WERI-Rb-1 (cell line): ENCODE measurements at regions not wholly inside any gene's neighbourhood (a gene's known extent, or its start where the extent isn't known, plus 50 kb on each side); places are given as distances from the start of the nearest gene placed in this dataset.

Source experiments
- DNase-seq: peaks from one replicate; pipeline ENCODE4 v3.0.0-alpha.2; 2020
- H3K27ac ChIP-seq: fragments of 250-450 bp; sonication (Bioruptor Pico); 2 replicates; pipeline ENCODE4 v1.5.1; 2020; ENCODE audit warnings: mild to moderate bottlenecking, moderate library complexity
- H3K27me3 ChIP-seq: fragments of 250-450 bp; sonication (Bioruptor Pico); 2 replicates; pipeline ENCODE4 v1.5.1; 2021; ENCODE audit warnings: mild to moderate bottlenecking, low read depth, moderate library complexity; ENCODE audit not compliant: insufficient read depth, severe bottlenecking
- H3K36me3 ChIP-seq: fragments of 250-450 bp; sonication (Bioruptor Pico); 2 replicates; pipeline ENCODE4 v1.5.1; 2020; ENCODE audit warnings: mild to moderate bottlenecking, moderate library complexity
- H3K4me3 ChIP-seq: 2 replicates; pipeline ENCODE4 v1.5.1; 2011; ENCODE audit warnings: low read depth, mild to moderate bottlenecking, control low read depth, low read length
- H3K9me3 ChIP-seq: fragments of 250-450 bp; sonication (Bioruptor Pico); 2 replicates; pipeline ENCODE4 v1.5.1; 2021; ENCODE audit warnings: mild to moderate bottlenecking, moderate library complexity; ENCODE audit not compliant: severe bottlenecking
- TF ChIP-seq, protein P1 (sequence below): IDR thresholded peaks from 2 replicates; pipeline ENCODE4 v1.5.1; 2011; ENCODE audit warnings: low read depth, mild to moderate bottlenecking, control low read depth, inconsistent platforms, low read length

DNA sequence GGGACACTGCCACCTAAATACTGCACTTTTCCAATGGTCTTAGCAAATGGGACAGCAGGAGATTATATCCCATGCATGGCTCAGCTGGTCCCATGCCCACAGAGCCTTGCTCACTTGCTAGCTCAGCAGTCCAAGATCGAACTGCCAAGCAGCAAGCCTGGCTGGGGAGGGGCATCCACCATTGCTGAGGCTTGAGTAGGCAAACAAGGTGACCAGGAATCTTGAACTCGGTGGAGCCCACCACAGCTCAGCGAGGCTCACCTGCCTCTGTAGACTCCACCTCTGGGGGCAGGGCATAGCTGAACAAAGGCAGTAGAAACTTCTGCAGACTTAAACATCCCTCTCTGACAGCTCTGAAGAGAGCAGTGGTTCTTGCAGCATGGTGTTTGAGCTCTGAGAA lies 370.8 kb upstream of the MGAT4C start:
- no peaks in the 10 kb centered on the region for H3K27me3 ChIP-seq
- no peak overlapping the region for H3K27ac ChIP-seq
- TF ChIP-seq, protein P1, sequence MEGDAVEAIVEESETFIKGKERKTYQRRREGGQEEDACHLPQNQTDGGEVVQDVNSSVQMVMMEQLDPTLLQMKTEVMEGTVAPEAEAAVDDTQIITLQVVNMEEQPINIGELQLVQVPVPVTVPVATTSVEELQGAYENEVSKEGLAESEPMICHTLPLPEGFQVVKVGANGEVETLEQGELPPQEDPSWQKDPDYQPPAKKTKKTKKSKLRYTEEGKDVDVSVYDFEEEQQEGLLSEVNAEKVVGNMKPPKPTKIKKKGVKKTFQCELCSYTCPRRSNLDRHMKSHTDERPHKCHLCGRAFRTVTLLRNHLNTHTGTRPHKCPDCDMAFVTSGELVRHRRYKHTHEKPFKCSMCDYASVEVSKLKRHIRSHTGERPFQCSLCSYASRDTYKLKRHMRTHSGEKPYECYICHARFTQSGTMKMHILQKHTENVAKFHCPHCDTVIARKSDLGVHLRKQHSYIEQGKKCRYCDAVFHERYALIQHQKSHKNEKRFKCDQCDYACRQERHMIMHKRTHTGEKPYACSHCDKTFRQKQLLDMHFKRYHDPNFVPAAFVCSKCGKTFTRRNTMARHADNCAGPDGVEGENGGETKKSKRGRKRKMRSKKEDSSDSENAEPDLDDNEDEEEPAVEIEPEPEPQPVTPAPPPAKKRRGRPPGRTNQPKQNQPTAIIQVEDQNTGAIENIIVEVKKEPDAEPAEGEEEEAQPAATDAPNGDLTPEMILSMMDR: no peak
- H3K36me3 ChIP-seq: no peaks in the 10 kb centered on the region
- no peaks in the 10 kb centered on the region for H3K9me3 ChIP-seq
- DNase-seq: no peak
- no peak overlapping the region for H3K4me3 ChIP-seq

DNA sequence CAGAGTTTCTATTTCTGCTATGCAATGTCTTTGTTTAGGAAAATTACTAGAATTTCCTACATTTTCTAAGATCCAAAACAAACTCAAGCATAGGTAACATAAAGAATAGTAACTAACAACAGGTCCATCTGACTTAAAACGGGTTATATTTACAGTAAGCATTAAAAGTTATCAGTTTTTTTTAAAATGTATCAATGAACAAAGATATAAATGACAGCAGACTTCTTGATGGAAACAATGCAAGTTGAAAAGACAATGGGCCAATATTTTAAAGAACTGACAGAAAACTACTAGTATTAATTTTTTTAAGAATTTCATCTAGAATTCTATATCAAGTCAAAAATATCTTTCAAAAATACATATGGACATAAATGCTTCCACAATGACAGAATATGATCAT lies 367.1 kb upstream of the MGAT4C start:
- Histone ChIP-seq H3K4me3 (no peak overlapping the region), H3K27me3 (no peaks in the 10 kb centered on the region), H3K36me3 (no peaks in the 10 kb centered on the region), H3K27ac (no peak overlapping the region), H3K9me3 (no peaks in the 10 kb centered on the region)
- TF ChIP-seq, protein P1: no peak
- DNase-seq: no peak

DNA sequence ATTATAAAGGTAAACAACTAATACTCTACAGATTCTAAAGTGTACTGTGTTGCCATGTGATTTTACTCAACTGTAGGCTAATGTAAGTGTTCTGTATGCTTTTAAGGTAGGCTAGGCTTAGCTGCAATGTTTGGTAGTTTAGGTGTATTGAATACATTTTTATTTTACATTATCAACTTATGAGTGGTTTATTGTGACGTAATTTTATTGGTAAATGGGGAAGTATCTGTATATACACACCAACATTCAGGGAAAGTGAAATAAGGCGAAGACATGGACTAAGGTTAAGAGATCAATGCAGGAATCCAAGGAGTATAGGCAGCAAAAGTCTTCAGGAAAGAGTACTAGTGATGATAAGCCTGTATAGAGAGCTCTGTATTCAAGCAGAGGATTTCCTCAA lies 365.8 kb upstream of the MGAT4C start:
- Histone ChIP-seq H3K27ac (no peak overlapping the region), H3K4me3 (no peak overlapping the region), H3K36me3 (no peaks in the 10 kb centered on the region), H3K27me3 (no peaks in the 10 kb centered on the region), H3K9me3 (no peaks in the 10 kb centered on the region)
- no peak for DNase-seq
- TF ChIP-seq, protein P1: no peak

DNA sequence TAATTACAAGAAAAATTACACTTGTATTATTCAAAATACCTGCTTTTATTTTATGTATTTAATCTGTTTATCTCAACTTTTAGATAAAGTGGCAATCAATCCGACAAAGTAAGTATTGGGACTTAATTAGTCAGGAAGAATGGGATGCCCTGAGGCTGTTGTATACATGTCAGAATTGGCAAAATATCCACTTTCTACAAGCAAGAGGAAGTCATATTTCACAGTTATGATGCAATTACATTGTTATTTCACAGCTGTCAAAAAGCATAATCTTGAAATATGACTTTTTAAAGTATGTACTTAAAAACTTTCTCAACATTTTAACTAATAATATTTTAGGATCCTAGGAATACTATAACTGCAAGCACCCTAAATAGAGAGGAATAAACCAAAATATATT lies 357.1 kb upstream of the MGAT4C start:
- H3K4me3 ChIP-seq: no peak overlapping the region
- no peaks in the 10 kb centered on the region for H3K36me3 ChIP-seq
- H3K27me3 ChIP-seq: no peaks in the 10 kb centered on the region
- no peak for DNase-seq
- TF ChIP-seq, protein P1: no peak
- no peaks in the 10 kb centered on the region for H3K9me3 ChIP-seq
- H3K27ac ChIP-seq: no peak overlapping the region

DNA sequence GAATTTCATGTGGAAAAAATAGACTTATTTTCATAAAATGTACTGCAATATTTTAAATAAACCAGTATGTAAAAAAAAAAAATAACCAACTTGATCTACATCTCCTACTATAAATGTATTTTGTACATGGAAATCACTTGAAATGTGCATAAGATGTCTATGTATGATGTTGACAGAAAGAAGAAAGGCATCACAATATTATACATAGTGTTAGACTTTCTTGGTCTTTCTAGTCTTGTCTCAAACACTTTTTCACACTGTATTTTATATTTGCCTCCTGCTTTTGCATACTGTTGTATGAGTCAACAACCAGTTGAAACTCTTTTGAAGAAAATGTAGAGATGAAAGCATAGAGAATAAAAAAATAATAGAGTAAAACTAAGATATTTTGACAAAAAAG lies 352.4 kb upstream of the MGAT4C start:
- DNase-seq: no peak
- H3K4me3 ChIP-seq: no peak overlapping the region
- no peaks in the 10 kb centered on the region for H3K27me3 ChIP-seq
- H3K27ac ChIP-seq: no peak overlapping the region
- TF ChIP-seq, protein P1: no peak
- H3K36me3 ChIP-seq: no peaks in the 10 kb centered on the region
- H3K9me3 ChIP-seq: no peaks in the 10 kb centered on the region

DNA sequence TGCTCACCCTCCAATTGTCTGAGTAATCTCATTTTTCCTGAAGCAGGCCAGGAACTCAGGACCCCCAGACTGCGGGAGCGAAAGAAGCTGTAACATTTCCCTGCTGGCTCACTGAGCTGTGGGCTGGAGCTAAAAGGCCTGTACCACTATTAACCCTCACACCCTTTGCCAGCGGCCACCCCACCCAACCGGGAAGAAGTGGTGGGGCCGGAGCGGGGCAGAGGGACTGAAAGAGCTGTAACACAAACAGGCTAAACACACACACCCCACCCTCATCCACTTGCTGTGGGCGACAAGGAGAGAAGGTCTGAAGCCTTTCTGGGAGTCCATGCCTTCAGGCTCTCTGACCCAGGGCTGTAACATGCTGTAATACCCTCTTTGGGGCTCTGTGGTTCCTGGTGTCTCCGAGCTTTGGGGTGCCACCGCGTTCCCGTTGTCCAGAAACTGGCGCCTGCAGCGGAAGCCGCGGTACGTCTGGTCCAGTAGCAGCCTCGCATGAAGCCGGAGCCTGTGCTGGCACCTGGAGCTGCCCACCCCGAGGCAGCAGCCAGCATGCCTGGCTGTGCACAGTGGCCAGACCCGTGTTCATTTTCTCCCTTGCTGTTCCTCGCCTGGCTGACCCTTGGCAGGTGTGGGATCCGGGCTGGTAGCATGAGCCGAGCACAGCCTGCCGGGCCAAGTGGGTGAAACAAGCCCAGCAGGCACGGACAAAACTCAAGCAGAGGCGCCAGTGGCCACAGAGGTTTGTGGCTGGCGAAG lies 345.5 kb upstream of the MGAT4C start:
- Histone ChIP-seq H3K36me3 (no peaks in the 10 kb centered on the region), H3K4me3 (no peak overlapping the region), H3K27ac (no peak overlapping the region), H3K27me3 (no peaks in the 10 kb centered on the region), H3K9me3 (no peaks in the 10 kb centered on the region)
- TF ChIP-seq, protein P1: no peak
- DNase-seq: no peak
